ENCODE measurements at regions not wholly inside any gene's neighbourhood (a gene's known extent, or its start where the extent isn't known, plus 50 kb on each side); places are given as distances from the start of the nearest gene placed in this dataset.
A peak's percentile ranks its signal among the peaks of the same experiment; 100 is the strongest.

GRCh38 chr1:87953732-87954344, 625.2 kb downstream of the LMO4 start:
- POLR2A ChIA-PET, result no interaction called here
- no peaks in the 10 kb centered on the region for H3K36me3 Mint-ChIP-seq (ENCODE audit: insufficient read depth, unreplicated experiment)

GRCh38 chr1:87955038-87955437, 626.4 kb downstream of the LMO4 start:
- Histone ChIP-seq H3K4me3 (ENCODE audit: low read depth, low read length) (no peak overlapping the region), H3K27me3 (replicated peaks; ENCODE audit: control insufficient read depth, insufficient read depth, low read length) (no peaks in the 10 kb centered on the region), H3K36me3 (ENCODE audit: control insufficient read depth, insufficient read depth, low read length) (no peaks in the 10 kb centered on the region), H3K4me1 (peaks cover 3% of the 10 kb centered on the region; the same call in 1 of the 2 replicates), H3K9me3 (no peaks in the 10 kb centered on the region)
- Mint-ChIP-seq H3K27ac (ENCODE audit: unreplicated experiment) (no peak overlapping the region), H3K36me3 (ENCODE audit: insufficient read depth, unreplicated experiment) (no peaks in the 10 kb centered on the region), H3K4me3 (ENCODE audit: unreplicated experiment) (no peak overlapping the region), H3K27me3 (ENCODE audit: insufficient read depth, unreplicated experiment) (no peaks in the 10 kb centered on the region), H3K9me3 (ENCODE audit: unreplicated experiment) (no peaks in the 10 kb centered on the region), H3K4me1 (ENCODE audit: low read depth, unreplicated experiment) (peaks cover 4% of the 10 kb centered on the region)
- no TSS peak for BruUV-seq (replicated peaks)
- POLR2A ChIA-PET, result interaction anchor here (0.6 kb wide), 1 partner anchor 166 kb away, joined by 9 read pairs; no protein-coding TSS in a partner anchor
- TF ChIP-seq CTCF (IDR thresholded peaks at IDR 0.05; ENCODE audit: insufficient read depth in 1 of 2, low read depth in 1 of 2, low read length in 1 of 2, severe bottlenecking in 1 of 2, unreplicated experiment in 1 of 2), result no peak
- intact Hi-C loops (cut with micrococcal nuclease; ENCODE audit: unreplicated experiment), result loop anchor here (10.0 kb wide), 2 partner anchors 240 to 660 kb away; no protein-coding TSS in a partner anchor
- CTCF ChIA-PET, result no interaction called here
- no peak for DNase-seq

More at GRCh38 chr1:87953732-87954344, 625.2 kb downstream of the LMO4 start:
- no peak overlapping the region for H3K27ac Mint-ChIP-seq (ENCODE audit: unreplicated experiment)
- CTCF ChIA-PET, result no interaction called here
- peak; percentile 50 to 63 for TF ChIP-seq CTCF (IDR thresholded peaks at IDR 0.05; ENCODE audit: insufficient read depth in 1 of 2, low read depth in 1 of 2, low read length in 1 of 2, severe bottlenecking in 1 of 2, unreplicated experiment in 1 of 2)
- peak; percentile 53 to 69 for DNase-seq
- no peaks in the 10 kb centered on the region for H3K9me3 Mint-ChIP-seq (ENCODE audit: unreplicated experiment)
- no peaks in the 10 kb centered on the region for H3K36me3 ChIP-seq (ENCODE audit: control insufficient read depth, insufficient read depth, low read length)
- peaks cover 3% of the 10 kb centered on the region; the same call in 1 of the 2 replicates for H3K4me1 ChIP-seq
- no TSS peak for BruUV-seq (replicated peaks)
- H3K9me3 ChIP-seq, result no peaks in the 10 kb centered on the region
- intact Hi-C loops (cut with micrococcal nuclease; ENCODE audit: unreplicated experiment), result loop anchor here (1.0 to 10.0 kb wide), 5 partner anchors 167 to 659 kb away; no protein-coding TSS in a partner anchor
- no peaks in the 10 kb centered on the region for H3K27me3 ChIP-seq (replicated peaks; ENCODE audit: control insufficient read depth, insufficient read depth, low read length)
- H3K27me3 Mint-ChIP-seq (ENCODE audit: insufficient read depth, unreplicated experiment), result no peaks in the 10 kb centered on the region
- no peak overlapping the region for H3K4me3 ChIP-seq (ENCODE audit: low read depth, low read length)
- peaks cover 4% of the 10 kb centered on the region for H3K4me1 Mint-ChIP-seq (ENCODE audit: low read depth, unreplicated experiment)
- no peak overlapping the region for H3K4me3 Mint-ChIP-seq (ENCODE audit: unreplicated experiment)

DNA sequence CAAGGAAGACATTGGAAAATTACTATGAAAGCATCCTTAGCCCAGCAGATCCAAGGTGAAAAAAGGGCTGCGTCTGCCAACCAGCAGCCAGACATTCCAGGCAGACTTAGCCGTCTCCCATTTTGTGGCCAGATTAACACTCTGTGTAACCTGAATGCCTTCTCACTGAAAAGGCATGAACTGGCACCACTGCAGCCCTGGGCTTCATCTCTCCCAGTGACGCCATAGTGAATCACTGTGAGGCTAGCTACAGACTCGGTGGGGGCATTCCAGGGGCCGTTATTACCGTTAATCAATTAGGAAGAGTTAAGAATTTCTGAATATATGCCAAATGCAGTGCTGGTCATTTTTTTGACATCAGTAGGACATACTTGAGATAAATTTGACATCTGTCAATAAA, 627.4 kb downstream of the LMO4 start:
- Histone ChIP-seq H3K4me3 (ENCODE audit: low read depth, low read length) (no peak overlapping the region), H3K4me1 (peaks cover 3% of the 10 kb centered on the region; the same call in 1 of the 2 replicates), H3K9me3 (no peaks in the 10 kb centered on the region), H3K27me3 (replicated peaks; ENCODE audit: control insufficient read depth, insufficient read depth, low read length) (no peaks in the 10 kb centered on the region), H3K36me3 (ENCODE audit: control insufficient read depth, insufficient read depth, low read length) (no peaks in the 10 kb centered on the region)
- intact Hi-C loops (cut with micrococcal nuclease; ENCODE audit: unreplicated experiment), result loop anchor here (10.0 kb wide), 2 partner anchors 241 to 661 kb away; no protein-coding TSS in a partner anchor
- H3K4me3 Mint-ChIP-seq (ENCODE audit: unreplicated experiment), result no peak overlapping the region
- no TSS peak for BruUV-seq (replicated peaks)
- H3K36me3 Mint-ChIP-seq (ENCODE audit: insufficient read depth, unreplicated experiment), result no peaks in the 10 kb centered on the region
- ChIA-PET POLR2A (no interaction called here), CTCF (no interaction called here)
- no peak for TF ChIP-seq CTCF (IDR thresholded peaks at IDR 0.05; ENCODE audit: insufficient read depth in 1 of 2, low read depth in 1 of 2, low read length in 1 of 2, severe bottlenecking in 1 of 2, unreplicated experiment in 1 of 2)
- H3K9me3 Mint-ChIP-seq (ENCODE audit: unreplicated experiment), result no peaks in the 10 kb centered on the region
- no peaks in the 10 kb centered on the region for H3K27me3 Mint-ChIP-seq (ENCODE audit: insufficient read depth, unreplicated experiment)
- H3K27ac Mint-ChIP-seq (ENCODE audit: unreplicated experiment), result no peak overlapping the region
- DNase-seq, result no peak
- H3K4me1 Mint-ChIP-seq (ENCODE audit: low read depth, unreplicated experiment), result peaks cover 4% of the 10 kb centered on the region

Data from Caco-2 (cell line).